ENCODE measurements at regions not wholly inside any gene's neighbourhood (a gene's known extent, or its start where the extent isn't known, plus 50 kb on each side); places are given as distances from the start of the nearest gene placed in this dataset.
"Not testable (repeated sequence)": the region's sequence is repeated elsewhere in the genome, so short reads cannot be mapped to it uniquely, and the experiment has no call there.

- DNase-seq, result no peak
Measured at GRCh38 chr13:61358599-61358998, 57.0 kb downstream of the PCDH20 start.

- no peak for DNase-seq
Measured at GRCh38 chr13:61350341-61350740, 65.3 kb downstream of the PCDH20 start.

- no peak for DNase-seq
Measured at GRCh38 chr13:61339054-61339621, 76.5 kb downstream of the PCDH20 start.

GRCh38 chr13:61316647-61317046 lies 99.0 kb downstream of the PCDH20 start:
- DNase-seq, result no peak

GRCh38 chr13:61294467-61295191 lies 121.0 kb downstream of the PCDH20 start:
- DNase-seq, result no peak

GRCh38 chr13:61286148-61286745 lies 129.4 kb downstream of the PCDH20 start:
- DNase-seq, result no peak

GRCh38 chr13:61277586-61278276 lies 137.9 kb downstream of the PCDH20 start:
- DNase-seq, result no peak

- no peak for DNase-seq
Measured at GRCh38 chr13:61277088-61277487, 138.6 kb downstream of the PCDH20 start.

GRCh38 chr13:61276401-61276800 lies 139.2 kb downstream of the PCDH20 start:
- no peak for DNase-seq

GRCh38 chr13:61275736-61276135 lies 139.9 kb downstream of the PCDH20 start:
- DNase-seq, result no peak

- DNase-seq, result no peak
Measured at GRCh38 chr13:61275251-61275650, 140.4 kb downstream of the PCDH20 start.

GRCh38 chr13:61266896-61267295 lies 148.8 kb downstream of the PCDH20 start:
- not testable (repeated sequence) for DNase-seq

- no peak for DNase-seq
Measured at GRCh38 chr13:61261746-61262472, 153.7 kb downstream of the PCDH20 start.

GRCh38 chr13:61258185-61258584 lies 157.5 kb downstream of the PCDH20 start:
- DNase-seq, result no peak

GRCh38 chr13:61255040-61255796 lies 160.4 kb downstream of the PCDH20 start:
- no peak for DNase-seq

- no peak for DNase-seq
Measured at GRCh38 chr13:61253105-61253877, 162.4 kb downstream of the PCDH20 start.

GRCh38 chr13:61252213-61252612 lies 163.4 kb downstream of the PCDH20 start:
- no peak for DNase-seq

- DNase-seq, result no peak
Measured at GRCh38 chr13:61247149-61247936, 168.3 kb downstream of the PCDH20 start.

- DNase-seq, result no peak
Measured at GRCh38 chr13:61246351-61246750, 169.3 kb downstream of the PCDH20 start.

- DNase-seq, result no peak
Measured at GRCh38 chr13:61215601-61216000, 200.0 kb downstream of the PCDH20 start.

GRCh38 chr13:61215116-61215515 lies 200.5 kb downstream of the PCDH20 start:
- no peak for DNase-seq

All from DMS79 treated with DMSO at 0.1 percent for 48 hours (cell line).